Activated T-helper 2 cell treated with anti-CD3 and anti-CD28 coated beads, Interferon-gamma antibody, Interleukin-2, Interleukin-4, amounts not matched to agents 10 μg/mL and 5 μg/mL and 100 μg/mL, durations not matched to agents 14 hours and 24 hours and 36 hours (primary cell): ENCODE measurements at regions not wholly inside any gene's neighbourhood (a gene's known extent, or its start where the extent isn't known, plus 50 kb on each side); places are given as distances from the start of the nearest gene placed in this dataset.

Experiments used
- DNase-seq: peaks from one replicate; pipeline ENCODE4 v3.0.0; 2021; ENCODE audit warnings: low spot score
- H3K27ac Mint-ChIP-seq: one replicate; pipeline ENCODE4 v1.8.0; 2021; ENCODE audit warnings: mixed read lengths
- H3K27me3 Mint-ChIP-seq: one replicate; pipeline ENCODE4 v1.8.0; 2021; ENCODE audit warnings: low read depth, mixed read lengths
- H3K36me3 Mint-ChIP-seq: one replicate; pipeline ENCODE4 v1.8.0; 2021; ENCODE audit warnings: low read depth, mixed read lengths
- H3K4me1 Mint-ChIP-seq: one replicate; pipeline ENCODE4 v1.8.0; 2021; ENCODE audit warnings: low read depth, mixed read lengths
- H3K4me3 Mint-ChIP-seq: one replicate; pipeline ENCODE4 v1.8.0; 2021; ENCODE audit warnings: low read depth, mild to moderate bottlenecking, moderate library complexity, mixed read lengths
- H3K9me3 Mint-ChIP-seq: one replicate; pipeline ENCODE4 v1.8.0; 2021; ENCODE audit warnings: mixed read lengths
- intact Hi-C: fragments of 100-400 bp; cut with micrococcal nuclease; formaldehyde crosslinking; loops from one replicate; pipeline ENCODE4 v1.15.1; 2023

GRCh38 chr11:115761348-115761747 lies 257.1 kb upstream of the CADM1 start:
- Mint-ChIP-seq H3K4me3 (no peak overlapping the region), H3K27ac (no peak overlapping the region), H3K4me1 (peaks cover 2% of the 10 kb centered on the region), H3K9me3 (no peaks in the 10 kb centered on the region), H3K36me3 (no peaks in the 10 kb centered on the region), H3K27me3 (peaks cover 22% of the 10 kb centered on the region)
- no peak for DNase-seq
- intact Hi-C loops, result no loop called here

DNA sequence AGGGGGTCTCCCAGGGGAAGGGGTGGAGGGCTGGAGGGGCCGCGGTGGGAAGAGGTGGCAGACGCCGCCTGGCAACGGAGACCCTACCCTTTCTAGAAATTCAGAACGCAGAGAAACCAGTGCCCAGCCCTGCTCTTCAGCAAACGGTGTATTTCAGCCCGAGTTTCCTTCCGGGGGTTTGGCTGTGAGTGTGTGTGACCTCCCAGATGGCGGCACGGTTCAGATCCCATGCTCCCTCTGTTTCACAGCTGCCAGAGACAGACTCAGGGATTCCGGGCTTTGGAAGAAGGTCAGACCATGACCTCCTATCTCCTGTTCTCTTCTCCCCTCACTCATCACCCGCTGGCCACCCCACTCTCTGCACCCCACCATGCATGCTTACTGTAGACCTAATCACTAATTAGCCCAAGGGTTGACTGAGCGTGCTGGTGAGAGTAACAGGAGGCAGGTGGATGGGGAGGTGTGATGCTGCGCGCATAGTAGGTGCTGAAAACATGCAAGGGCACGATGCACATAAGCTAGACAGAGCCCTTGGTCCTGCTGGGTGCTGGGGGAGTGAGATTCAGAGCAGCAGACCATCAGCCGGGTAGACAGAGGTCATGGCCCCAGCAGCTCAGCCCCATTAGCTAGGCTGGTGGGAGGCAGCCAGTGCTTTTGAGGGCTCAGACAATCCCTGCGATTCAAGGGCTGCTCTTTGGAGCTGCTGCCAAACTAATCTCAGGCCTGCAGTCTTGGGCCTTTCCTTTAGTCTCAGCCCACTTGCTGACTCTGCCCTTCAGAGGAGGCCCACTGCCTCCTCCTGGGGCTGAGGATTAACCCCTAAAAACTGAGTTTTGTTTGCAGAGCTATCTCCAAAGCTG lies 256.5 kb upstream of the CADM1 start:
- Mint-ChIP-seq H3K36me3 (no peaks in the 10 kb centered on the region), H3K9me3 (no peaks in the 10 kb centered on the region), H3K4me1 (peaks cover 2% of the 10 kb centered on the region), H3K27me3 (peaks cover 22% of the 10 kb centered on the region), H3K27ac (no peak overlapping the region), H3K4me3 (peak overlapping the region; percentile 5)
- DNase-seq, result no peak
- intact Hi-C loops, result no loop called here

DNA sequence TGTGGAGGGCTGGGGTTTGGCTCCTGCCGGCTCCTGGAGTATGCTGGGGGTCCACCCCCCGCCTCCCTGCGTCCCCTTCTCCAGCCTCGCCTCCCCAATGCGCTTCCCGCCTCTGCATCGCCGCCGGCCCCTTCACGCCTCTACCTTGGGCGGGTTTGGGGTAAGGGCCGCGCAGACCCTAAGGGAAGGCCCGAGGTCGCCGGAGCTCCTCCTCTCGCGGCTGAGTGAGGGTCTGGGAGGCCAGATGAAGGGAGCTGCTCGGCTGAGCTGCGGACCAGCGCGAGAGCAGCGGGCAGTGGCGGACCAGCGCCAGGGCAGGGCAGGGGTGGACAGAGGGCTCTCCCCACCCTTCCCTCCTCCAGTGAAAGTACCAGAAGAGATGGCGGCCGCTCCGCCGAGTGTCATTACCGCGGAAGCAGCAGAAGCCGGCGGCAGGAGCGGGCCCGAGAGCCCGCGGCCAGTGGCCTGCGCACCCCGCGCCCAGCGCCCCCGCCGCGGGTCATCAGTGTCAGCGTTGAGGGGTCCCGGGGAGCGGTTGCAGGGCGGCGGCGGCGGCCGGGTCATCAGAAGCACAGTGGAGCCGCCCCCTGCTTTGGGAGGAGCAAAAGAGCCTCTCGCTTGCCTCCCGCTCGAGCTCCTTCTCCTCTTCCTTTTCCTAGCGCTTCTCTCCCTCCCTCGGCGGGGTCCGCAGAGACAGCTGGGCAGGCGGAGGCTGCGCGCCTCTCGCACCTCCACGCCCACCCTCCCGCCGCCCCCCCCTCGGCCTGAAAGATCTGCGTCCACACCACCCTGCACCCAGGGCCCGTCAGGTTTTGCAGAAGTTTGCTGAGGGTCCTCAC lies 255.6 kb upstream of the CADM1 start:
- no peaks in the 10 kb centered on the region for H3K9me3 Mint-ChIP-seq
- peaks cover 22% of the 10 kb centered on the region for H3K27me3 Mint-ChIP-seq
- H3K4me3 Mint-ChIP-seq, result no peak overlapping the region
- intact Hi-C loops, result no loop called here
- DNase-seq, result no peak
- H3K36me3 Mint-ChIP-seq, result no peaks in the 10 kb centered on the region
- peaks cover 2% of the 10 kb centered on the region for H3K4me1 Mint-ChIP-seq
- H3K27ac Mint-ChIP-seq, result no peak overlapping the region

DNA sequence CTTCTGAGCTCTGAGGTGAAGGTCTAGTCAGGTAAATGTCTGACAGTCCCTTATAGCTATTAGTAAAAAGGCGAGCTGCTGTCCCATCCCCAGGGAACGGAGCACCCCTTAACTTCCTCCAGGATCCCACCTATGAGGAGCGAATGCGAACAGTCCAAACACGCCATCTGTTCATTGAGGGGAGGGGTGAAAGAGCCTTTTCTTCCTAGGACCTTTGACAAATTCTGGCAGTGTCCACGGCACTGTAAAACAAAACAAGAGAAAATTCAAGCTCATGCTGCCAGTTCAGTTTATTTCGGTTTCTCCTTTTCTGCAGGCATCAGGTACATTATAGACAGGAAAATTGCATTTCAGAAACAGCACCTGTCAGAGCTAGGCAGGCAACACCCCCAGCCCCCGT lies 253.8 kb upstream of the CADM1 start:
- H3K4me3 Mint-ChIP-seq, result no peak overlapping the region
- H3K27ac Mint-ChIP-seq, result no peak overlapping the region
- no peaks in the 10 kb centered on the region for H3K9me3 Mint-ChIP-seq
- DNase-seq, result no peak
- intact Hi-C loops, result no loop called here
- H3K4me1 Mint-ChIP-seq, result peaks cover 2% of the 10 kb centered on the region
- peaks cover 22% of the 10 kb centered on the region for H3K27me3 Mint-ChIP-seq
- no peaks in the 10 kb centered on the region for H3K36me3 Mint-ChIP-seq

DNA sequence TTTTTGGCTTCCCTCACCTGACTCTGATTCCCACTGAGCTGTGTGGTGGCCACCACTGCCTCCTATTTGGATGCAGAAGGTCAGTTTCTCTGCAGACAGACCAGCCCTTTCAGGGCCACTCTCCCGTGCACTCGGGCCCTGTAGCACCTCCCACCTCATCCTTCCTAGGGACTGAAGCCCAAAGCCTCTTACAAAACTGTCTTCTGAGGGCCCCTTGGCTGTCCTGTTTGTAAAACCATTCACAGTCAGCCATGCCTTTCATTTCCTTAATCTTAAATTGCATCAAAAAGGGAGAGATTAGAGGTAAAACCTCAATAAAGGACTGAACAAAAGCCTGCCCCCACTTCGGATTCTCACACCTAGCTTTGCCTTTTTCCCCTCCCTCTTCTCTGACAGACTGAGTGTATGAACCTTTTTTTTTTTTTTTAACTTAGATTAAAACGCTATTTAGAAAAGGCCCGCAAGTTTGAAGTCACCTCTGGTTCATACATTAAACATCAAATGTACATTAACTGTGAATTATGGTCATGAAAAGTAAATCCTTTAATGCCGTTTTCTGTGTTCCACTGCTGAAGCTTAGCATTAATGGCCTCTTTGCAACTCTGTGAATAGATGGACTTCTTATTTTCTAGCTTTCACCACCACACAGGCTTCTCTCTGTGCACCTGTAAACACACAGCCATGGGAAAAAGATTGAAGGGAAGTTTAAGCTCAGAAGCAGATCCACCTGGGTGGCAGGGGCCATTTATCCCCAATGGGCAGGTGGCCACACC lies 247.2 kb upstream of the CADM1 start:
- Mint-ChIP-seq H3K9me3 (no peaks in the 10 kb centered on the region), H3K27ac (no peak overlapping the region), H3K36me3 (no peaks in the 10 kb centered on the region), H3K4me1 (no peaks in the 10 kb centered on the region), H3K4me3 (no peak overlapping the region), H3K27me3 (peaks cover 4% of the 10 kb centered on the region)
- intact Hi-C loops, result no loop called here
- no peak for DNase-seq

DNA sequence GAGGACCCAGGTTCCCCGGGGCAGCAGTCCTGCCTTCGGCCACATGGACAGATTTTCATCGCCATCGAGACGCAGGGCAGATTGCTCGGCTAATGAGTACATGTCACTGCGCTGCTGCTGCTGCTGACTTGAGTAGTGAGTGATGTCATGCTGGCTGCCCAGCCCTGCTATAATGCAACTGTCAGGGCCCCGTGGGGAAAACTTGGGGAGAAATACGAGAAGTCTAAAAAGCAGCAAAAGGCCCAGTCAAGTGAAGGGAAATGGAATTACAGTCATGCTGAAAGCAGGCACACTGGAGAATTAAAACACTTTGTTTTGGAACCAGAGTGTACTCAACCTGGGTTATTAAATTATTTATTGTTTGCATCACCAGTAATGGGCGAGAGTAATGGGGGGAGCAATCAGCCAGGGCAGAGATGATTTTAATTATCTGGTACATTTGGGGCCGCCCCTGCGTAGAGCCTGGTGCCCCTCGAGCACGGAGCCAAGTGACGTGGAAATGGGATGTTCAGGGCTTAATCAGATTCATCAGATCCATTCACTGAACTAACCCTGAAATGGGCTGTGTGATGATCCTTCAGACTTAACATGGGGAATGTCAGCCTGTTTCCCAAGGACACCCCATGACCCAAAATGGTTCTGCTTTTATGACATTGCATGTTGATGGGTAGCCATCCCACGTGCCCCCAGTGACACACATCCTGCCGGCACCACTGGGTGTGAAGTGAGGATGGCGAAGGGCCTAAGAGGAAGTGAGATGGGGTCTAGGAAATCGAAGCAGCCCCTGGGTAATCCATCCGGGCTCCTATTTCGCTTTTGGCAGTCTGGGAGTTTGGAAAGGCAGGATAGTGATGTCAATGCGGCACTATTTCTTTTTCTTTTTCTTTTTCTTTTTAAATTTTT lies 241.6 kb upstream of the CADM1 start:
- no peak overlapping the region for H3K4me3 Mint-ChIP-seq
- intact Hi-C loops, result no loop called here
- H3K27ac Mint-ChIP-seq, result no peak overlapping the region

DNA sequence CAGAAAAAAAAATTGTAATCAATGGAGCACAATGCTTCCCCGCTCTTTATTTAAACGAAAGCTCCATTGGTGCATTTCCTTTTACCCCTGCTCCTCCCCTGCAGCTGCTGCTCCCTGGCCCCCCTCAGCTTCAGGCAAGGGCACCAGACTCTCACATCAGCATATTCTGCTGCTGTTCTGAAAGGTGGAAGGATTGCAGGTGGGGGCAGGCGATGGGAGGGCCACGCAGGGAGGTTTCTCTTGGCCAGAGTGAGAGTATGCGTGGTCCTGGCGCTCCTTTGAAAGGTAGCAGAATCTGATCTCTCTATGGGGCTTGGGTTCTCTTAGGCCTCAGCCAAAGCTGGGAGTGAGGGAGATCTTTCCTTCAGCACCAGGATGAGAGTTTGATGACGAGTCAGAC lies 240.9 kb upstream of the CADM1 start:
- no peaks in the 10 kb centered on the region for H3K9me3 Mint-ChIP-seq
- intact Hi-C loops, result no loop called here
- peaks cover 4% of the 10 kb centered on the region for H3K27me3 Mint-ChIP-seq
- no peak overlapping the region for H3K27ac Mint-ChIP-seq
- no peaks in the 10 kb centered on the region for H3K36me3 Mint-ChIP-seq
- no peak for DNase-seq
- no peak overlapping the region for H3K4me3 Mint-ChIP-seq
- no peaks in the 10 kb centered on the region for H3K4me1 Mint-ChIP-seq

More for the DNA sequence above, 241.6 kb upstream of the CADM1 start:
- no peaks in the 10 kb centered on the region for H3K4me1 Mint-ChIP-seq
- no peaks in the 10 kb centered on the region for H3K36me3 Mint-ChIP-seq
- H3K27me3 Mint-ChIP-seq, result peaks cover 4% of the 10 kb centered on the region
- no peak for DNase-seq
- no peaks in the 10 kb centered on the region for H3K9me3 Mint-ChIP-seq

- intact Hi-C loops, result no loop called here
- no peak for DNase-seq
- no peaks in the 10 kb centered on the region for H3K4me1 Mint-ChIP-seq
- H3K4me3 Mint-ChIP-seq, result no peak overlapping the region
- peaks cover 4% of the 10 kb centered on the region for H3K27me3 Mint-ChIP-seq
- no peaks in the 10 kb centered on the region for H3K36me3 Mint-ChIP-seq
- H3K9me3 Mint-ChIP-seq, result no peaks in the 10 kb centered on the region
- no peak overlapping the region for H3K27ac Mint-ChIP-seq
Measured at GRCh38 chr11:115743719-115744118, 239.5 kb upstream of the CADM1 start.

DNA sequence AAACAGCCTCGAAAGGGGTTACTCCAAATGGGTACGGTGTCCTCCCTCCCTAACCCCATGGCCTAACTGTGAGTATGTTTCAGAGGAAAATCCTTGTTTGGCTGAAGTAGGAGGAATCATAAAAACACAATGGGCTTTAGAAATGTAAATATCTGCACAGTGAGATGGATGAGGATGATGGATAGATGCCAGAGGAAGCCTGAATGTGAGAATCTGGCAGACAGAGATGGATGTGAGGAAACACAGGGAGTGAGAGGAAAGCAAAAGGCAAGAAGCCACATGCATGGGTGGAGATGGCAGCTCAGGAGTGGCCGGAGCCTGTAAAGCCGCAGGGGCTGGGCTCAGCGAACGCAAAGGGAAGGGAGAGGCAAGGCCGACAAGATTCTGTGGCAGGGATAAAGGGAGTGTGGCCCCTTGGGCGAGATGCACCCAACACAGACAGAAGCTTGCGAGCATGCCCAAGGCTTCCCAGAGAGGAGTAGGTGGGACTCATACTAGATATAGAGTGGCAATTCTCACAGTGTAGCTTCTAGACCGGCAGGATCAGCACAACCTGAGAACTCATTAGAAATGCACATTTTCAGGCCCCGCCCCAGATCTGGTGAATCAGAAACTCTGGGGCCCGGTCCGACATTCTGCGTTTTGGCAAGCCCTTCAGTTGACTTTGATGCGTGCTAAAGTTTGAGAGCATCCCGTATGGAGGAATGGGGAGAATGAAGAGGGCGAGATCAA lies 237.3 kb upstream of the CADM1 start:
- intact Hi-C loops, result no loop called here
- Mint-ChIP-seq H3K4me1 (no peaks in the 10 kb centered on the region), H3K27me3 (no peaks in the 10 kb centered on the region), H3K4me3 (no peak overlapping the region), H3K36me3 (no peaks in the 10 kb centered on the region), H3K27ac (no peak overlapping the region), H3K9me3 (no peaks in the 10 kb centered on the region)
- DNase-seq, result no peak

DNA sequence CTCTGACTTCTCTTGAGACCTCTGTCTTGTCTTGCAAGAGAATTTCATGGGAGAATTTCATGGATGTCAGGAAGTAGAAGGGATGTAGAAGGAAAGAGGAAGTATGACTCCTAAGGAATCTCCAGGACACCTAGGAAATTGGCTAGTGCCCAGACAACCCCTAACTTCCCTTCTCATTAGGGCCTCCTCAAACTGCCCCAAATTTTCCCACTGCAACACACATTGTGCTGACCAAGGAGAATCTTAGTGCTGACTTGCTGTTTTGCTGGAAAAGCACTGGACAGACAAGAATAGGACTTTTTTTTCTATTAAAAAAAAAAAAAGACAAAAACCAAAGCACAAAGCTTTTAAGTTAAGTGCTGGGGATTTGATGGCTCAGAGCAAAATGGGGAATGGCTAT lies 236.1 kb upstream of the CADM1 start:
- Mint-ChIP-seq H3K36me3 (no peaks in the 10 kb centered on the region), H3K4me3 (no peak overlapping the region), H3K27me3 (no peaks in the 10 kb centered on the region), H3K4me1 (no peaks in the 10 kb centered on the region), H3K9me3 (no peaks in the 10 kb centered on the region), H3K27ac (no peak overlapping the region)
- no peak for DNase-seq
- intact Hi-C loops, result no loop called here

- H3K27ac Mint-ChIP-seq, result no peak overlapping the region
- H3K36me3 Mint-ChIP-seq, result no peaks in the 10 kb centered on the region
- no peak for DNase-seq
- H3K9me3 Mint-ChIP-seq, result no peaks in the 10 kb centered on the region
- no peaks in the 10 kb centered on the region for H3K27me3 Mint-ChIP-seq
- intact Hi-C loops, result no loop called here
- H3K4me1 Mint-ChIP-seq, result no peaks in the 10 kb centered on the region
- no peak overlapping the region for H3K4me3 Mint-ChIP-seq
Measured at GRCh38 chr11:115739878-115740277, 235.7 kb upstream of the CADM1 start.
